ENCODE measurements at regions not wholly inside any gene's neighbourhood (a gene's known extent, or its start where the extent isn't known, plus 50 kb on each side); places are given as distances from the start of the nearest gene placed in this dataset.

GRCh38 chr6:81120280-81120679 lies 632.2 kb downstream of the TENT5A start:
- 68% methylated on average over 3 of the region's 3 CpGs for WGBS
- H3K36me3 ChIP-seq (ENCODE audit: control insufficient read depth in 4 of 4, insufficient read depth in 3 of 4, low read depth in 1 of 4, low read length in 3 of 4), result no peaks in the 10 kb centered on the region
- peaks cover 0 to 4% (median 0%) of the 10 kb centered on the region in 4 donors for H3K9me3 ChIP-seq (ENCODE audit: control insufficient read depth in 4 of 4, low read length in 3 of 4)

More at GRCh38 chr6:81120280-81120679, 632.2 kb downstream of the TENT5A start:
- DNase-seq (ENCODE audit: low spot score), result no peak
- H3K9ac ChIP-seq (ENCODE audit: low read depth in 1 of 2, low read length in 2 of 2), result no peak overlapping the region
- H3K27me3 ChIP-seq (ENCODE audit: control insufficient read depth in 4 of 4, insufficient read depth in 4 of 4, low read length in 3 of 4), result no peaks in the 10 kb centered on the region
- no peak overlapping the region for H3K4me3 ChIP-seq (ENCODE audit: low read depth in 1 of 3, low read length in 3 of 3)
- no peak overlapping the region for H3K27ac ChIP-seq (ENCODE audit: low read depth in 1 of 2, low read length in 2 of 2)
- TF ChIP-seq YY1 (IDR thresholded peaks at IDR 0.05) (no peak), JUND (IDR thresholded peaks at IDR 0.05) (no peak), REST (IDR thresholded peaks at IDR 0.05) (no peak), GABPA (IDR thresholded peaks at IDR 0.05 in 1 of 2, conservative IDR thresholded peaks at IDR 0.05 in 1 of 2) (no peak), ZBTB33 (IDR thresholded peaks at IDR 0.05) (no peak), HNF4A (conservative IDR thresholded peaks at IDR 0.05) (no peak), ATF3 (IDR thresholded peaks at IDR 0.05) (no peak), EGR1 (IDR thresholded peaks at IDR 0.05; ENCODE audit: low read depth in 2 of 2) (no peak), MAX (IDR thresholded peaks at IDR 0.05) (no peak), TAF1 (conservative IDR thresholded peaks at IDR 0.05) (no peak), CTCF (IDR thresholded peaks at IDR 0.05; ENCODE audit: low read depth, low read length, missing input control) (no peak), RAD21 (IDR thresholded peaks at IDR 0.05) (no peak), NR2F2 (IDR thresholded peaks at IDR 0.05) (no peak), SP1 (IDR thresholded peaks at IDR 0.05) (no peak), HNF4G (IDR thresholded peaks at IDR 0.05) (no peak), FOXA1 (IDR thresholded peaks at IDR 0.05) (no peak), RXRA (IDR thresholded peaks at IDR 0.05) (no peak), FOXA2 (IDR thresholded peaks at IDR 0.05) (no peak)
- H3K4me1 ChIP-seq (ENCODE audit: control insufficient read depth in 4 of 4, insufficient read depth in 4 of 4, low read length in 3 of 4), result no peaks in the 10 kb centered on the region
